OCI-LY1 (cell line): ENCODE measurements at regions not wholly inside any gene's neighbourhood (a gene's known extent, or its start where the extent isn't known, plus 50 kb on each side); places are given as distances from the start of the nearest gene placed in this dataset.

Experiments used
- CTCF ChIP-seq: fragments of 200-600 bp; sonication (generic), shearing (Covaris generic); IDR thresholded peaks from 2 replicates; pipeline ENCODE4 v1.5.1; 2017; ENCODE audit warnings: mild to moderate bottlenecking, antibody characterized with exemption, low read length, moderate library complexity, mixed read lengths
- EZH2 ChIP-seq: fragments of 200-600 bp; sonication (generic), shearing (Covaris generic); IDR thresholded peaks from 2 replicates; pipeline ENCODE4 v1.8.0; 2017; ENCODE audit warnings: borderline replicate concordance, mixed run types, mild to moderate bottlenecking, antibody characterized with exemption, low read length, moderate library complexity, mixed read lengths

GRCh38 chr13:58858870-58859371 lies 1227.4 kb downstream of the PCDH17 start:
- TF ChIP-seq CTCF (no peak), EZH2 (no peak)
